ENCODE measurements at regions not wholly inside any gene's neighbourhood (a gene's known extent, or its start where the extent isn't known, plus 50 kb on each side); places are given as distances from the start of the nearest gene placed in this dataset.

DNA sequence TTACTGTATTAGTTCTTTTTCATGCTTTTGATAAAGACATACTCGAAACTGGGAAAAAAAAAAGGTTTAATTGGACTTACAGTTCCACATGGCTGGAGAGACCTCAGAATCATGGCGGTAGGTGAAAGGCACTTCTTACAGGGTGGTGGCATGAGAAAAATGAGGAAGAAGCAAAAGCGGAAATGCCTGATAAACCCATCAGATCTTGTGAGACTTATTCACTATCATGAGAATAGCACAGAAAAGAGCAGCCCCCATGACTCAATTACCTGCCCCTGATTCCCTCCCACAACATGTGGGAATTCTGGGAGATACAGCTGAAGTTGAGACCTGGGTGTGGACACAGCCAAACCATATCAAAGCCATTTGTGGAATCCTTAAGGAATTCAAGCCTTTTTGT, 1238.9 kb downstream of the ADGRL3 start:
- in situ Hi-C loops (cut with HindIII; ENCODE audit: extremely low pct_ligation_motif_present, low pct_unique_long_range_greater_than_20kb), result no loop called here
- Histone ChIP-seq H4K20me1 (ENCODE audit: insufficient read depth, low read length) (no peaks in the 10 kb centered on the region), H2AFZ (ENCODE audit: low read length) (no peak overlapping the region), H3K36me3 (replicated peaks in 1 of 2; ENCODE audit: control insufficient read depth in 1 of 2, insufficient read depth in 2 of 2, low read length in 2 of 2) (no peaks in the 10 kb centered on the region), H3K27ac (ENCODE audit: extremely low read length, insufficient read depth, low read length) (no peak overlapping the region), H3K4me2 (ENCODE audit: low read depth, low read length) (no peak overlapping the region), H3K4me3 (replicated peaks in 1 of 3; ENCODE audit: insufficient read depth in 1 of 3, low read depth in 2 of 3, low read length in 3 of 3) (no peak overlapping the region), H3K9ac (ENCODE audit: insufficient read depth, low read depth, low read length) (no peak overlapping the region), H3K4me1 (ENCODE audit: insufficient read depth, low read length) (no peaks in the 10 kb centered on the region), H3K9me3 (ENCODE audit: low read length) (peaks cover 33% of the 10 kb centered on the region), H3K79me2 (ENCODE audit: insufficient read depth, low read length) (no peaks in the 10 kb centered on the region), H3K27me3 (ENCODE audit: control insufficient read depth in 1 of 2, insufficient read depth in 2 of 2, low read length in 2 of 2) (no peaks in the 10 kb centered on the region)
- TF ChIP-seq, protein P1, sequence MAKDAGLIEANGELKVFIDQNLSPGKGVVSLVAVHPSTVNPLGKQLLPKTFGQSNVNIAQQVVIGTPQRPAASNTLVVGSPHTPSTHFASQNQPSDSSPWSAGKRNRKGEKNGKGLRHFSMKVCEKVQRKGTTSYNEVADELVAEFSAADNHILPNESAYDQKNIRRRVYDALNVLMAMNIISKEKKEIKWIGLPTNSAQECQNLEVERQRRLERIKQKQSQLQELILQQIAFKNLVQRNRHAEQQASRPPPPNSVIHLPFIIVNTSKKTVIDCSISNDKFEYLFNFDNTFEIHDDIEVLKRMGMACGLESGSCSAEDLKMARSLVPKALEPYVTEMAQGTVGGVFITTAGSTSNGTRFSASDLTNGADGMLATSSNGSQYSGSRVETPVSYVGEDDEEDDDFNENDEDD (CRISPR knock-in tag; IDR thresholded peaks at IDR 0.05; ENCODE audit: borderline replicate concordance), result no peak
- TF ChIP-seq KDM3A (CRISPR knock-in tag; IDR thresholded peaks at IDR 0.05; ENCODE audit: low read depth) (no peak), ZFP41 (CRISPR knock-in tag; IDR thresholded peaks at IDR 0.05; ENCODE audit: borderline replicate concordance) (no peak)
- TF ChIP-seq, protein P2, sequence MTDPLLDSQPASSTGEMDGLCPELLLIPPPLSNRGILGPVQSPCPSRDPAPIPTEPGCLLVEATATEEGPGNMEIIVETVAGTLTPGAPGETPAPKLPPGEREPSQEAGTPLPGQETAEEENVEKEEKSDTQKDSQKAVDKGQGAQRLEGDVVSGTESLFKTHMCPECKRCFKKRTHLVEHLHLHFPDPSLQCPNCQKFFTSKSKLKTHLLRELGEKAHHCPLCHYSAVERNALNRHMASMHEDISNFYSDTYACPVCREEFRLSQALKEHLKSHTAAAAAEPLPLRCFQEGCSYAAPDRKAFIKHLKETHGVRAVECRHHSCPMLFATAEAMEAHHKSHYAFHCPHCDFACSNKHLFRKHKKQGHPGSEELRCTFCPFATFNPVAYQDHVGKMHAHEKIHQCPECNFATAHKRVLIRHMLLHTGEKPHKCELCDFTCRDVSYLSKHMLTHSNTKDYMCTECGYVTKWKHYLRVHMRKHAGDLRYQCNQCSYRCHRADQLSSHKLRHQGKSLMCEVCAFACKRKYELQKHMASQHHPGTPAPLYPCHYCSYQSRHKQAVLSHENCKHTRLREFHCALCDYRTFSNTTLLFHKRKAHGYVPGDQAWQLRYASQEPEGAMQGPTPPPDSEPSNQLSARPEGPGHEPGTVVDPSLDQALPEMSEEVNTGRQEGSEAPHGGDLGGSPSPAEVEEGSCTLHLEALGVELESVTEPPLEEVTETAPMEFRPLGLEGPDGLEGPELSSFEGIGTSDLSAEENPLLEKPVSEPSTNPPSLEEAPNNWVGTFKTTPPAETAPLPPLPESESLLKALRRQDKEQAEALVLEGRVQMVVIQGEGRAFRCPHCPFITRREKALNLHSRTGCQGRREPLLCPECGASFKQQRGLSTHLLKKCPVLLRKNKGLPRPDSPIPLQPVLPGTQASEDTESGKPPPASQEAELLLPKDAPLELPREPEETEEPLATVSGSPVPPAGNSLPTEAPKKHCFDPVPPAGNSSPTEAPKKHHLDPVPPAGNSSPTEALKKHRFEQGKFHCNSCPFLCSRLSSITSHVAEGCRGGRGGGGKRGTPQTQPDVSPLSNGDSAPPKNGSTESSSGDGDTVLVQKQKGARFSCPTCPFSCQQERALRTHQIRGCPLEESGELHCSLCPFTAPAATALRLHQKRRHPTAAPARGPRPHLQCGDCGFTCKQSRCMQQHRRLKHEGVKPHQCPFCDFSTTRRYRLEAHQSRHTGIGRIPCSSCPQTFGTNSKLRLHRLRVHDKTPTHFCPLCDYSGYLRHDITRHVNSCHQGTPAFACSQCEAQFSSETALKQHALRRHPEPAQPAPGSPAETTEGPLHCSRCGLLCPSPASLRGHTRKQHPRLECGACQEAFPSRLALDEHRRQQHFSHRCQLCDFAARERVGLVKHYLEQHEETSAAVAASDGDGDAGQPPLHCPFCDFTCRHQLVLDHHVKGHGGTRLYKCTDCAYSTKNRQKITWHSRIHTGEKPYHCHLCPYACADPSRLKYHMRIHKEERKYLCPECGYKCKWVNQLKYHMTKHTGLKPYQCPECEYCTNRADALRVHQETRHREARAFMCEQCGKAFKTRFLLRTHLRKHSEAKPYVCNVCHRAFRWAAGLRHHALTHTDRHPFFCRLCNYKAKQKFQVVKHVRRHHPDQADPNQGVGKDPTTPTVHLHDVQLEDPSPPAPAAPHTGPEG (CRISPR knock-in tag; IDR thresholded peaks at IDR 0.05), result no peak
- TF ChIP-seq, protein P3, sequence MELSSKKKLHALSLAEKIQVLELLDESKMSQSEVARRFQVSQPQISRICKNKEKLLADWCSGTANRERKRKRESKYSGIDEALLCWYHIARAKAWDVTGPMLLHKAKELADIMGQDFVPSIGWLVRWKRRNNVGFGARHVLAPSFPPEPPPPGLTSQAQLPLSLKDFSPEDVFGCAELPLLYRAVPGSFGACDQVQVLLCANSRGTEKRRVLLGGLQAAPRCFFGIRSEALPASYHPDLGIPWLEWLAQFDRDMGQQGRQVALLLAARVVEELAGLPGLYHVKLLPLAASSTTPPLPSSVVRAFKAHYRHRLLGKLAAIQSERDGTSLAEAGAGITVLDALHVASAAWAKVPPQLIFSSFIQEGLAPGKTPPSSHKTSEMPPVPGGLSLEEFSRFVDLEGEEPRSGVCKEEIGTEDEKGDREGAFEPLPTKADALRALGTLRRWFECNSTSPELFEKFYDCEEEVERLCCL (CRISPR knock-in tag; IDR thresholded peaks at IDR 0.05; ENCODE audit: borderline replicate concordance), result no peak
- FAIRE-seq (no peak), ATAC-seq (no peak), DNase-seq (ENCODE audit: low spot score) (no peak)
- ChIA-PET POLR2A (no interaction called here), CTCF (ENCODE audit: low intra/inter-chr PET ratio, low total read pairs) (no interaction called here)
- WGBS (ENCODE audit: low lambda C conversion rate), result 11% methylated on average over 3 of the region's 3 CpGs
- intact Hi-C loops (cut with micrococcal nuclease; ENCODE audit: unreplicated experiment), result no loop called here
- no TSS peak for BruUV-seq (replicated peaks)

Data from HepG2 (cell line).